Activated naive CD8-positive, alpha-beta T cell treated with anti-CD3 and anti-CD28 coated beads for 36 hours (primary cell): ENCODE measurements at regions not wholly inside any gene's neighbourhood (a gene's known extent, or its start where the extent isn't known, plus 50 kb on each side); places are given as distances from the start of the nearest gene placed in this dataset.

Experiments
- DNase-seq: peaks from one replicate; pipeline ENCODE4 v3.0.0; 2021
- H3K27ac Mint-ChIP-seq: one replicate; pipeline ENCODE4 v1.8.0; 2022; ENCODE audit warnings: mild to moderate bottlenecking, moderate library complexity, mixed read lengths
- H3K27me3 Mint-ChIP-seq: one replicate; pipeline ENCODE4 v1.8.0; 2022; ENCODE audit warnings: mild to moderate bottlenecking, mixed read lengths
- H3K36me3 Mint-ChIP-seq: one replicate; pipeline ENCODE4 v1.8.0; 2021; ENCODE audit warnings: mild to moderate bottlenecking, mixed read lengths
- H3K4me1 Mint-ChIP-seq: one replicate; pipeline ENCODE4 v1.8.0; 2021; ENCODE audit warnings: mixed read lengths
- H3K4me3 Mint-ChIP-seq: one replicate; pipeline ENCODE4 v1.8.0; 2022; ENCODE audit warnings: mild to moderate bottlenecking, moderate library complexity, mixed read lengths
- H3K9me3 Mint-ChIP-seq: one replicate; pipeline ENCODE4 v1.8.0; 2022; ENCODE audit warnings: mixed read lengths

DNA sequence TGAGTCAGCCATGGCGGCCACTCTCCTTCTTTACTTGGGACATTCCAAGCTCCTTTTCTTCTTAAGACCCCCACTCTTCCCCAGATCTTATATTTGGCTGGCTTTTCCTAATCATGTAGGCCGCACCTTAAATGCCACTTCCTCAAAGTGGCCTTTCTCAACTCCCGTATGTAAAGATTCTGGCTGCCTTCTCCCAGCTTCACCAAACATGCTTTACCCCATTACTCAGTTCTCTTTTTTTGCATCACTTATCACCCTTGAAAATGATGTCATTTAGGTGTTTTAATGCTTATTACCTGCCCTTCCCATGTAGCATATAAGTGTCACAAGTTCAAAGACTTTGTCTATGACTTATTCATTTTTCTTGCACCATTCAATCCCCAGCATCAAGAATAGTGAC is 810.1 kb upstream of the CELF2 start:
- no peak for DNase-seq
- no peak overlapping the region for H3K4me3 Mint-ChIP-seq
- H3K4me1 Mint-ChIP-seq, result no peaks in the 10 kb centered on the region
- no peak overlapping the region for H3K27ac Mint-ChIP-seq
- H3K36me3 Mint-ChIP-seq, result no peaks in the 10 kb centered on the region
- H3K9me3 Mint-ChIP-seq, result peaks cover 2% of the 10 kb centered on the region
- peaks cover 3% of the 10 kb centered on the region for H3K27me3 Mint-ChIP-seq

DNA sequence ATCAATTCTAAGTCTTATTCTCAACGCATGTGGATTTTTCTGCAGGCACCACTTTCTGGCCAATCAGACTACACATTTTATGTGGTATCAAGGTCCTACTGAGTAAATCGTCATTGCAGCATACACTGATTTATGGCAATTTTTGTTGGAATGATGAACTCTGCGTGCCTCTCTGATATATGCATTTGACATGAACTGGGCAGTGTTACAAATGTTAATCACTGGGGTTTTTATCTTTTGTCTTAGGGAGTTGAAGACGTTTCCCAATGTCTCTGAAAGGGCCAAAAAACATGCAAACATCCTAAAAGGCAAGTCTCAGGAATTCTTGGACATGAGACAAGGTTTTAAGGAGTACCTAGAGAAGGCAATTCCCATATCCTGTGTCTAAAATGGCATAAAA is 809.5 kb upstream of the CELF2 start:
- no peaks in the 10 kb centered on the region for H3K4me1 Mint-ChIP-seq
- H3K36me3 Mint-ChIP-seq, result no peaks in the 10 kb centered on the region
- no peak for DNase-seq
- peaks cover 2% of the 10 kb centered on the region for H3K9me3 Mint-ChIP-seq
- no peak overlapping the region for H3K27ac Mint-ChIP-seq
- H3K27me3 Mint-ChIP-seq, result peaks cover 3% of the 10 kb centered on the region
- no peak overlapping the region for H3K4me3 Mint-ChIP-seq

DNA sequence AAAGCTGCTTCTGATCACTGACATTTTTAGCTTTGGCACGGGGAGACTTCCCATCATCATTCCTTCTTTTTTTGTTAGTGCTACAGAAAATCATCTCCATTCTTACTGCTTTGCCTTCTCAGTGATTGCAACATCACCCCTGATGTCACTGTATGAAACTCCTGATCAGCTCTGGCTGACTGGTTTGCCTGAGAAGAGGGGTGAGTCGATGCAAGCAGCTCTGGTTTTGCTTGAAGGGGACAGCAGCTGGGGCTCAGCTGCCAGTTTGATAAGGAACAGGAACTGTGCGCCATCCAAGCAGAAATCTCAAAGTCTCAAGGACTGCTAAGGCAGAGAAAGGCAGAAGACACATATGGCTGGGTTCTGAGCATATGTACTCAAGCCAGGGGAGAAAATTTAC is 808.5 kb upstream of the CELF2 start:
- no peaks in the 10 kb centered on the region for H3K9me3 Mint-ChIP-seq
- H3K27ac Mint-ChIP-seq, result no peak overlapping the region
- no peaks in the 10 kb centered on the region for H3K4me1 Mint-ChIP-seq
- peaks cover 3% of the 10 kb centered on the region for H3K27me3 Mint-ChIP-seq
- H3K36me3 Mint-ChIP-seq, result no peaks in the 10 kb centered on the region
- no peak for DNase-seq
- no peak overlapping the region for H3K4me3 Mint-ChIP-seq

DNA sequence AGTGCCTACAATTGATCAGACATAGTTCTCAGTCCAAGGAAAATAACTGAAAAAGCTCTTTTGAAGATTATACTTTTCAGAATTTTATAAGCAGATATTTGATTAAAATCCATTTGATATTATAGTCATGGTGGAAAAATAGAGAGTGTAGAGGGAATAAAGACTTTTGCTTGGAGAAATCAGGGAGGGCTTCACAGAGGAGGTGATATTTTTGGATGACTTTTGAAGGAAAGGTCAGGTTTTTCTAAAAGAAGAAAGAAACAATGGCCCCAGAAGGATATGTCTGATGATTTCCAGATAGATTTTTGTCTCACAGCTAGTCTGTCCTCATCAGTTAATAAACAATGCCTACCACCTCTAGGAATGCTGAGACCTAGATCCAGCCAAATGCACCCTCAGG is 806.3 kb upstream of the CELF2 start:
- no peaks in the 10 kb centered on the region for H3K4me1 Mint-ChIP-seq
- no peak overlapping the region for H3K4me3 Mint-ChIP-seq
- no peak overlapping the region for H3K27ac Mint-ChIP-seq
- no peaks in the 10 kb centered on the region for H3K9me3 Mint-ChIP-seq
- DNase-seq, result no peak
- H3K27me3 Mint-ChIP-seq, result peaks cover 3% of the 10 kb centered on the region
- no peaks in the 10 kb centered on the region for H3K36me3 Mint-ChIP-seq

DNA sequence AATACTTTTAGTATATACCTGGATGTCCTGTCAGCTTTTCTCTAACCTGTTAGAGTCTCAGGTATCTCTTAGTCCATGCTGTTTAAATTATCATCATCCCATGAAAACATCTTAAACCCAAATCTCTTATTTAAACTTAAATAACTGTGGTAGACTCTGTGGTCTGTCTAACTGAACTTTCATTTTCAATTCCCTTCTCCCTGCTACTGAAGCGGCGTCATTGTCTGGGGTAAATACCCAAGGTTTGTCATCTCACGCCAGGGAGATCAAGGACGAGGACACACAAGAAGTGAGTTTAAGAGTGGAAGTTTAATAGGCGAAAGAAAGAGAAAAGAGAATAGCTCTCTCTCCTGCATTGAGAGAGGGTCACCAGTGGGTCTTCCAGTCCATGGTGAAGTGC is 804.4 kb upstream of the CELF2 start:
- no peaks in the 10 kb centered on the region for H3K36me3 Mint-ChIP-seq
- no peak overlapping the region for H3K4me3 Mint-ChIP-seq
- DNase-seq, result no peak
- H3K9me3 Mint-ChIP-seq, result no peaks in the 10 kb centered on the region
- H3K27me3 Mint-ChIP-seq, result peaks cover 3% of the 10 kb centered on the region
- H3K4me1 Mint-ChIP-seq, result no peaks in the 10 kb centered on the region
- no peak overlapping the region for H3K27ac Mint-ChIP-seq

DNA sequence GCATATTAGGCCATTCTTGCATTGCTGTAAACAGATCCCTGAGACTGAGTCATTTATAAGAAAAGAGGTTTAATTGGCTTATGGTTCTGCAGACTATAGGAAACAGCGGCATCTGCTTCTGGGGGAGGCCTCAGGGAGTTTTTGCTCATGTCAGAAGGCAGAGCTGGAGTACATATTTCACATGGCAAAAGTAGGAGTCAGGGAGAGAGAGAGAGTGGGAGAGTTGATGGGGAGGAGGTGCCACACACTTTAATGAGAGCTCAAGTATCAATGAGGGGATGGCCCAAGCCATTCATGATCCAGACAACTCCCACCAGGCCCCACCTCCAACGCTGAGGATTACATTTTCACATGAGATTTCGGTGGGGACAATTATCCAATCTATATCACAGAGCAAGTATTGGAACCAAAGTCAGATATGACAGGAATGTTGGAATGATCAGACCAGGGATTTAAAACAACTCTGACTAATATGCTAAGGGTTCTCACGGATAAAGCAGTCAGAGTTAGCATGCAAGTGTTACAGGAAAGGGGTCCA is 795.3 kb upstream of the CELF2 start:
- Mint-ChIP-seq H3K9me3 (no peaks in the 10 kb centered on the region), H3K4me1 (no peaks in the 10 kb centered on the region), H3K36me3 (no peaks in the 10 kb centered on the region), H3K27ac (no peak overlapping the region), H3K4me3 (no peak overlapping the region), H3K27me3 (peaks cover 3% of the 10 kb centered on the region)
- DNase-seq, result no peak

DNA sequence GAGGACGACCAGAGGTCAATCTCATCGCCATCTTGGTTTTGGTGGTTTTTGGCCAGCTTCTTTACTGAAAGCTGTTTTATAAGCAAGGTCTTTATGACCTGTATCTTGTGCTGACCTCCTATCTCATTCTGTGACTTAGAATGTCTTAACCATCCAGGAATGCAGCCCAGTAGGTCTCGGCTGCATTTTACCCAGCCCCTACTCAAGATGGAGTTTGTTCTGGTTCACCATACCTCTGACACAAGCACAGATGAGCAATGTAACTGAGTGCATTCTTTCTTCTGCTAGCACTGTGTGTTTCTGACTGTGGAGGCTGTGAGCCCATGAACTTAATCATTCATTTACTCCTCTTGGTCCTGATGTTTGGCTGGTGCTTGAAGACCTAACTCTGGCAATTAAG is 794.5 kb upstream of the CELF2 start:
- Mint-ChIP-seq H3K4me1 (no peaks in the 10 kb centered on the region), H3K36me3 (no peaks in the 10 kb centered on the region), H3K27ac (no peak overlapping the region), H3K27me3 (peaks cover 3% of the 10 kb centered on the region), H3K9me3 (no peaks in the 10 kb centered on the region), H3K4me3 (no peak overlapping the region)
- DNase-seq, result no peak

DNA sequence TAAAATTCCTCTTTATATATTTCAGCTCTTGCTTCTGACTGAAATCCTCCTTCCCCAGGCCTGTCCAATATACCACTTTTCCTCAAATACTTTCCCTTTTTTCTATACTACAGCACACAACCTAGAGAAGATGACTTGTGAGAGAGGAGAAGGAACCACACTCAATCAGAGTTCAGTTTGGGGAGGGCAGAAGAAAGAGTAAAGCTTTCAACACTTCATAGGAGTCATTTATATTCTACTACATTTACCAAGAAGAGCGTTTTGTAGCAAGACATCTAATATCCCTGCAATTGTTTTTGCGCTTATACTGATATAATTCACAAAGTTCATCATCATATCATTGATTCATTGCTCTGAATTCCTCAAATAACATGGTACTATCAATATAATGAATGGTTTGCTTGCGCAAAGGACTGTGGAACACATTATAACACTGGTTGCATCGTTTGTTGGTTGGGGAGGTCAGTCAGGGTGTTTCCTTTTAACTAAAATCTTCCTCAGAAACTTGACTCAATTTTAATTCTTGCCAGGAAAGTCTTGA is 792.5 kb upstream of the CELF2 start:
- Mint-ChIP-seq H3K27me3 (peaks cover 3% of the 10 kb centered on the region), H3K9me3 (peaks cover 2% of the 10 kb centered on the region), H3K36me3 (no peaks in the 10 kb centered on the region), H3K4me1 (no peaks in the 10 kb centered on the region), H3K27ac (no peak overlapping the region), H3K4me3 (no peak overlapping the region)
- DNase-seq, result no peak

DNA sequence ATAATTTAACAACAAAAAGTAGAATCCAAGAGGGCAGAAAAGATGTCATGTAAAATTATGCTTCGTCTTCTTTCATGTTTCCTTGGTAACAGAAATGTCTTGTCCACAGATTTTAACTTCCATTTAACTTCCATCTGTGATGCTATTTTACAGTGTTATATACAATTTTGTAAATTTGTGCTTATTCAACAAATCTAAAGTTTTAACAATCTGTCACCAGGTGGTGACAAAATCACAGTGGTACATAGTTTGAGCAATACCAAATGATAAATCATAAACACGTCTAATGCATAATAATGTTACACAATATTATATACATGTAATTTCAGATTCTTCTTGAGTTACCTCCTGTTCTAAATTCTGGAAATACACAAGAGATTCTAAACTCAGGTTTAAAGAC is 784.4 kb upstream of the CELF2 start:
- Mint-ChIP-seq H3K36me3 (no peaks in the 10 kb centered on the region), H3K27me3 (peaks cover 8% of the 10 kb centered on the region), H3K4me3 (no peak overlapping the region), H3K4me1 (no peaks in the 10 kb centered on the region), H3K27ac (no peak overlapping the region), H3K9me3 (peaks cover 2% of the 10 kb centered on the region)
- DNase-seq, result no peak

DNA sequence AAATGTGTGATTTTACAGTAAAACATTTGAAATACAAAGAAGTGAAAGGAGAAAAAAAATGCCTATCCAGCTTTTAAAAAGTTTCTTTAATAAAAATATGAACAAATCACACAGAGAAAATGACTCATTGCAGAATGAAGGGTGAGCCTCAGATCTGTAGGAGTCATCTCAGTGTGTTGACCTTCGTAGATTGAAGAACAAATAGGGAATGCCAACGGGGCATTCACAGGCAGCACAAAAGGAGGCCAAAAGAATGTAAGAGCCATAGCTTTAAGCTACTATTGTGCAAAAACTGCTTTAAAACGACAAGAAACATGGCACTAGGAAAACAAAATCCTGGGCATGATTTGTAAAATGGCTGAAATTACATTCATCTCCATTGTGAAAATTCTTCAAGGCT is 782.7 kb upstream of the CELF2 start:
- no peak for DNase-seq
- peaks cover 2% of the 10 kb centered on the region for H3K9me3 Mint-ChIP-seq
- no peaks in the 10 kb centered on the region for H3K4me1 Mint-ChIP-seq
- no peak overlapping the region for H3K4me3 Mint-ChIP-seq
- H3K36me3 Mint-ChIP-seq, result no peaks in the 10 kb centered on the region
- no peak overlapping the region for H3K27ac Mint-ChIP-seq
- peaks cover 8% of the 10 kb centered on the region for H3K27me3 Mint-ChIP-seq

DNA sequence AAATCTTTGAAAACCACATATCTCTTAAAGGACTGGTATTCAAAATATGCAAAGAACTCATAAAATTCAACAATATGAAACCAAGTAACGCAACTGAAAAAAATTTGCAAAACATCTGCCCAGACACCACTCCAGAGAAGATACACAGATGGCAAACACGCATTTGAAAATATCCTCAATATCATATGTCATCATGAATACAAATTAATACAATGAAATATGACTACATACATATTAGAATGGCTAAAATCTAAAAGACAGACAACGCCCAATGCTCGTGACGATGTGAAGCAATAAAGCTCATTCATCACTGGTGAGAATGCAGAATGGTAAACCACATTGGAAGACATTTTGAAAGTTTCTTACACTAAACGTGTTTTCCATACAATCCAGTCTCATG is 770.1 kb upstream of the CELF2 start:
- Mint-ChIP-seq H3K9me3 (peaks cover 5% of the 10 kb centered on the region), H3K36me3 (no peaks in the 10 kb centered on the region), H3K4me1 (no peaks in the 10 kb centered on the region), H3K4me3 (no peak overlapping the region), H3K27me3 (no peaks in the 10 kb centered on the region), H3K27ac (no peak overlapping the region)
- no peak for DNase-seq

DNA sequence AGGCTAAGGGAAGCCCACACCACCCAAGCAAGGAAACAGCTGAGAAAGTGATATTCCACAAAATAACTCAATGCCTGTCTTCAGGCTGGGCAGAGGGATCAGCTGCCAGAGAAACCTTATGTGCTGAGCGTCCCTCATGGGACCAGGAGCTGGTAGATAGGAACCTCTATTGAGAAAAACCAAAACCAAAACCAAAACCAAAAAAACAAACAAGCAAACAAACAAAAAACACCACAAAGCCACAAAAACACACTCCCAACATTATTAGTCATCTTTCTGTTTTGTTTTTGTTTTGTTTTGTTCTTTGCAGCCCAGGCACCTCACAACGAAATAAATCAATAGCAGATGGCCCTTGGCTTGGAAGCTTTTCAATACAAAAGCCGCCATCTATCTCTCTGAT is 760.8 kb upstream of the CELF2 start:
- H3K27me3 Mint-ChIP-seq, result no peaks in the 10 kb centered on the region
- H3K4me1 Mint-ChIP-seq, result no peaks in the 10 kb centered on the region
- no peaks in the 10 kb centered on the region for H3K36me3 Mint-ChIP-seq
- no peak overlapping the region for H3K27ac Mint-ChIP-seq
- H3K9me3 Mint-ChIP-seq, result peaks cover 5% of the 10 kb centered on the region
- no peak overlapping the region for H3K4me3 Mint-ChIP-seq
- no peak for DNase-seq

DNA sequence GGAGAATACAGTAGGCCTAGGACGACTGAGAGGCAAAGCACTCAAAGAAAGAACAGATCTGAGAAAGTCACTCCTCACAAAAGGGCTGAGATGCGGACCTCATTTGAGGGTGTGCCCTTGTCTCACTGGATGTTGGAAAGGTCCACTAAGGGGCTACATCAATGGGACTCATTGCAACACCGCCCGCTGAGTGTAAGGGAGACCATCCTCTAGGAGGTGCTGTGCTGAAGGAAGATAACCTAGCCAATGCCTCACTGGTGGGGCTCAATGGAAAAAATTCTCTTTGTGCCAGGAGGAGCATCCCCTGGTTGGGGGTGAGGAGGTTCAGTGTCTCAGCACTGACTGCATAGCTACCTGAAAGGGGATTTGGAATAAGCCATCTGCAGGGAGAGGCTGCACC is 758.7 kb upstream of the CELF2 start:
- DNase-seq, result no peak
- Mint-ChIP-seq H3K36me3 (no peaks in the 10 kb centered on the region), H3K4me3 (no peak overlapping the region), H3K27ac (no peak overlapping the region), H3K9me3 (peaks cover 5% of the 10 kb centered on the region), H3K27me3 (peaks cover 3% of the 10 kb centered on the region), H3K4me1 (no peaks in the 10 kb centered on the region)

DNA sequence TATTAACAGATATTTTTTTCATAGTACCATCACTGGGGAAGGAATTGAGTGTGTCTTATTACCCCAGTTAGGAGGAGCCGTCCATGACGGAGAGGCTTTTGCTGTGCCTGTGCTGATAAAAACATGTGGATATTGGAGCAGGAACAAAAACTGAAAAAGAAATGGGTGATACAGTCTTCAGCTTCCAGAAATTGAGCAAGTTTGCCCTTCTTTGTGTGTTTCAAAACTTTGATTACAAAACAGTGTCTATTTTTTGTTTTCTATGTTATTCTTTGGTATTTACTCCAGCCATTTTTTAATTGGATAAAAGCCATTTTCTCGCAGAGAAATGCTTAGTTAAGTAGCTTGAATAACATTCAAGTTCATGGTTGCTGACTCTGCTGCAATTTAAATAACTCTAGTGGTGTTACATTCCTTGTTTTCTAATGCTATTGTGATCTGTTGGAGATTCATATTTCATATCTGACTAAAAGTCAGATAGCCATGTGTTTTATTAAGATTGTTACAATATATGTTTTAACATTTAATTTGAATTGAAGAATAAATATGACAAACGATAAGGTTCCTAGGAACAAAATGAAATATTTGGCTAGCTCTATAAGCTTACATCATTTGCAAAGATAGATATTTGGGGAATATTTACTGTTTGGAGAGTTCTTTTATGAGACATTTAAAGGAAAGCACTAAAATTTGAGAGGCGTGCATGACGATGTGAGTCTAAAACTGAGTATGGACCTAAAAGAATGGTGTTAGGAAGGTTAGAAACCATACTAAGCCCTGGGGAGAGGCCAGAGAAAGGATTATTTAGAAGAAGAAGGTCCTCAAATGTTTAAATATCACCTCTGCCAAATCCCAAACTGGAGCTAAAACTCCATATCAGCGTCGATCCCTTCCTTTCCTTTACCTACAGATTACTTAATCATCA is 747.3 kb upstream of the CELF2 start:
- H3K27me3 Mint-ChIP-seq, result no peaks in the 10 kb centered on the region
- H3K4me3 Mint-ChIP-seq, result no peak overlapping the region
- H3K9me3 Mint-ChIP-seq, result no peaks in the 10 kb centered on the region
- DNase-seq, result no peak
- H3K36me3 Mint-ChIP-seq, result no peaks in the 10 kb centered on the region
- no peak overlapping the region for H3K27ac Mint-ChIP-seq
- H3K4me1 Mint-ChIP-seq, result no peaks in the 10 kb centered on the region

DNA sequence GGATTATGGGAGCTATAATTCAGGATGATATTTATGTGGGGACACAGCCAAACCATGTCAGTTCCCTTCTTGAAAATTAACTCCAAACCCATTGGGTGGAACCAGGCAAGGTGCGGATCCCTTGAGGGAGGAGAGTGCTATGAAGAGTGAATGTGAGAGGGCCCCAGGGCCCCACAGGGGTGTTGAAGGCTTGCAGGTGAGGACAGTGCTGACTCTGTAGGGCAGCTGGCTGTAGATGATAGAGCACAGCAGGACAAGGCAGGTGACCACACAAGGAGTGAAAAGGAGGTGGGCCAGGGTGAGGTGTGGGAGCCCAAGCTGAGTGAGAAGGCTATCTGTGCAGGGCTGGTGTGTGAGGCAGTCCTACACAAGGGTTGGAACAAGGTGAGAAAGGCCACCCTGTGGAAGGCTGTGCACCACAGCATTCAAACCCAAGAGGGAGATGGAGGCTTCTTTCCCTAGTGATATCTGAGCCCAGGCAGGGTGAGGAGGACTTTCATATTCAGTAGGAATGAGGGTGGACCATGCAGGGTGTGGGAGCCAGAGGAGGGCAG is 746.0 kb upstream of the CELF2 start:
- H3K36me3 Mint-ChIP-seq, result no peaks in the 10 kb centered on the region
- no peak overlapping the region for H3K27ac Mint-ChIP-seq
- no peak overlapping the region for H3K4me3 Mint-ChIP-seq
- no peaks in the 10 kb centered on the region for H3K27me3 Mint-ChIP-seq
- no peak for DNase-seq
- H3K4me1 Mint-ChIP-seq, result no peaks in the 10 kb centered on the region
- H3K9me3 Mint-ChIP-seq, result no peaks in the 10 kb centered on the region

DNA sequence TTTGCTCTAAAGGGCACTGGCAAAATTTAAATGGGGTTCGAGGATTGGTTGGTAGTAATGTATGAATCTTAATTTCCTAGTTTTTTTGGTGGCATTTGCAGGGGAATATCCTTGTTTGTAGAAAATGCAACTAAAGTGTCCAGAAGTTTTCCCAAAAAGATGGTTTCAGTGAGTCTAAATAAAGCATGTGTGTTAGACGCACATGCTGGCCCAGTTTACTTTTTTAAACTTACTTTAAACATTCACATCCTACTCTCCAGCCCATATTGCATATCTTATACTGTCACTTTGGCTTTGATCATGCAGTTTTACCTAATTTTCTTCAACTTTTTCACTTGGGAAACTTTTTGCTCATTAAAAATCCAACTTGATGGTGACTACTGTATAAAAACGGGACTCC is 744.0 kb upstream of the CELF2 start:
- Mint-ChIP-seq H3K4me1 (no peaks in the 10 kb centered on the region), H3K9me3 (no peaks in the 10 kb centered on the region), H3K36me3 (no peaks in the 10 kb centered on the region), H3K27ac (no peak overlapping the region), H3K27me3 (no peaks in the 10 kb centered on the region), H3K4me3 (no peak overlapping the region)
- DNase-seq, result no peak
